ENCODE measurements at regions not wholly inside any gene's neighbourhood (a gene's known extent, or its start where the extent isn't known, plus 50 kb on each side); places are given as distances from the start of the nearest gene placed in this dataset.
"Not testable (repeated sequence)": the region's sequence is repeated elsewhere in the genome, so short reads cannot be mapped to it uniquely, and the experiment has no call there.

- not testable (repeated sequence) for TF ChIP-seq EZH2phosphoT487 (IDR thresholded peaks at IDR 0.05; ENCODE audit: borderline replicate concordance, low read length); CTCF (IDR thresholded peaks at IDR 0.05; ENCODE audit: low read depth, low read length, poor library complexity, severe bottlenecking)
Observed at GRCh38 chr4:189846608-189847007, 94.1 kb upstream of the FRG1 start.

All from DOHH2 (cell line).